ENCODE measurements at regions not wholly inside any gene's neighbourhood (a gene's known extent, or its start where the extent isn't known, plus 50 kb on each side); places are given as distances from the start of the nearest gene placed in this dataset.

DNA sequence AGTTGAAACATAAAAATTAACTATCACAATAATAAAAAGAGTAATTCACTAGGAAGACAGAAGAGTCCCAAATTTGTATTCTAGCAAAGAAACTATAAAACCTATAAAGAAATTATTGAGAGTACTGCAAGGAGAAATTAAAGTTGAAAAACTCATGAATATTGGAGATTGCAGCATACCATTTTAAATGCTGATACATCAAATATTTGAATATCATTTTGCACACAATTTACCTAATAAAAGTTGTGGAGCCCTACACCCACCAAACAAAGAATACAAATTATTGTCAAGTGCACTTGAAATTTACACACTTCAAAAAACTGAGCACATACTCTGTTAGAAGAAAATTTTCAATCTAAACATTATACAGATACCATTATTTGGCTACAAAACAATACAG lies 531.6 kb upstream of the SMIM21 start:
- TF ChIP-seq, protein P1, sequence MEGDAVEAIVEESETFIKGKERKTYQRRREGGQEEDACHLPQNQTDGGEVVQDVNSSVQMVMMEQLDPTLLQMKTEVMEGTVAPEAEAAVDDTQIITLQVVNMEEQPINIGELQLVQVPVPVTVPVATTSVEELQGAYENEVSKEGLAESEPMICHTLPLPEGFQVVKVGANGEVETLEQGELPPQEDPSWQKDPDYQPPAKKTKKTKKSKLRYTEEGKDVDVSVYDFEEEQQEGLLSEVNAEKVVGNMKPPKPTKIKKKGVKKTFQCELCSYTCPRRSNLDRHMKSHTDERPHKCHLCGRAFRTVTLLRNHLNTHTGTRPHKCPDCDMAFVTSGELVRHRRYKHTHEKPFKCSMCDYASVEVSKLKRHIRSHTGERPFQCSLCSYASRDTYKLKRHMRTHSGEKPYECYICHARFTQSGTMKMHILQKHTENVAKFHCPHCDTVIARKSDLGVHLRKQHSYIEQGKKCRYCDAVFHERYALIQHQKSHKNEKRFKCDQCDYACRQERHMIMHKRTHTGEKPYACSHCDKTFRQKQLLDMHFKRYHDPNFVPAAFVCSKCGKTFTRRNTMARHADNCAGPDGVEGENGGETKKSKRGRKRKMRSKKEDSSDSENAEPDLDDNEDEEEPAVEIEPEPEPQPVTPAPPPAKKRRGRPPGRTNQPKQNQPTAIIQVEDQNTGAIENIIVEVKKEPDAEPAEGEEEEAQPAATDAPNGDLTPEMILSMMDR (IDR thresholded peaks at IDR 0.05; ENCODE audit: unreplicated experiment), result no peak
- no TSS peak for BruUV-seq (replicated peaks)
- H3K27me3 Mint-ChIP-seq (ENCODE audit: unreplicated experiment), result no peaks in the 10 kb centered on the region
- H3K27ac Mint-ChIP-seq (ENCODE audit: unreplicated experiment), result no peak overlapping the region
- intact Hi-C loops (cut with micrococcal nuclease; ENCODE audit: unreplicated experiment), result no loop called here
- H3K36me3 Mint-ChIP-seq (ENCODE audit: insufficient read depth, unreplicated experiment), result no peaks in the 10 kb centered on the region
- H3K4me1 Mint-ChIP-seq (ENCODE audit: low read depth, unreplicated experiment), result no peaks in the 10 kb centered on the region
- H3K4me3 Mint-ChIP-seq (ENCODE audit: low read depth, unreplicated experiment), result no peak overlapping the region
- CTCF ChIA-PET, result no interaction called here
- DNase-seq, result no peak
- no peaks in the 10 kb centered on the region for H3K9me3 Mint-ChIP-seq (ENCODE audit: low read depth, unreplicated experiment)

DNA sequence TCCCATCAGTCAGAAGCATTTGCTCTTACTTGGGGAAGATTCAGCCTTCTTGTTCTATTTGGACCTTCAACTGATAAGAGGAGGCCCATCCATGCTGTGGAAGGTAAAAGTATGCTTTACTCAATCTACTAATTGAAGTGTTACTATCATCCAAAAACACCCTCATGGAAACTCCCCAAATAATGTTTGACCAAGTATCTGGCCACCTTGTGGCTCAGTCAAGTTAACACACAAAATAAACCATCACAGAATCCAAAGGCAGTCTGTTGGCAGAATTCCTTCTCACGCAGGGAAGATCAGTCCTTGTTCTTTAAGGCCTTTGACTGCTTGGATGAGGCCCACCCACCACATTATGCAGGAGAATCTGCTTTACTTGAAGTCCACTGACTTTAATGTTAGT lies 531.2 kb upstream of the SMIM21 start:
- H3K9me3 Mint-ChIP-seq (ENCODE audit: low read depth, unreplicated experiment), result no peaks in the 10 kb centered on the region
- DNase-seq, result no peak
- no peak overlapping the region for H3K27ac Mint-ChIP-seq (ENCODE audit: unreplicated experiment)
- no peak overlapping the region for H3K4me3 Mint-ChIP-seq (ENCODE audit: low read depth, unreplicated experiment)
- no peaks in the 10 kb centered on the region for H3K27me3 Mint-ChIP-seq (ENCODE audit: unreplicated experiment)
- TF ChIP-seq, protein P1 (IDR thresholded peaks at IDR 0.05; ENCODE audit: unreplicated experiment), result no peak
- BruUV-seq (replicated peaks), result no TSS peak
- intact Hi-C loops (cut with micrococcal nuclease; ENCODE audit: unreplicated experiment), result no loop called here
- CTCF ChIA-PET, result no interaction called here
- no peaks in the 10 kb centered on the region for H3K4me1 Mint-ChIP-seq (ENCODE audit: low read depth, unreplicated experiment)
- H3K36me3 Mint-ChIP-seq (ENCODE audit: insufficient read depth, unreplicated experiment), result no peaks in the 10 kb centered on the region

DNA sequence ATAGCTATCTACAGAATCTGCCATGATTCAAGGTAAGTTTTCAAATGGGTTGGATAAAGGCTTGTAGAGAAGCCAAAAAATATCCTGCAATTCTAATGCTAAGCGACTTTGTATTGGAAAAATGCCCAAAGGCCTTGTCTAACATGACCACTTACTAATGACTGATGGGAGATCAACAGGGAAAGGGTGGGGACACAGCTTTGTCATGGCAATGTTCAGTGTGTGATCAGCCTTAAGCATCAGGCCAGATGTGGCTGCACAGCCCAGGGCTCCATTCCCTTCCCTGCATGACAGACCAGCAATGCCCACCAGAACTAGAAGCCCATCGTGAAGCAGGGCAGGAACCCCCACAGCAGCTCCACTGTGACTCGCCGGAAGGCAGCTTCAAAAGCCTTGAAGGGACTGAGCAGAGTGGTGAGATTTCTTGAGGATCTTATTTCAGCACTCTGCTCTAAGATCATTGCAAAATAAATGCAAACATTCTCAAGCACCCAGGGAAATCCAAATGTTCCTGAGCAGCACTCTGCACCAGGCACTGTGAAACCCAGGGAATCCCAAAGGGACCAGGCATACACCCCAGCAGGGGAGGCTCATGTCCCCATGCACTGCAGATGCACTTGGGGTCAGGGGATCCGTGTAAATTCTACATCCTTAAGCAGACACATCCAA lies 517.9 kb upstream of the SMIM21 start:
- H3K27ac Mint-ChIP-seq (ENCODE audit: unreplicated experiment), result no peak overlapping the region
- H3K4me1 Mint-ChIP-seq (ENCODE audit: low read depth, unreplicated experiment), result no peaks in the 10 kb centered on the region
- intact Hi-C loops (cut with micrococcal nuclease; ENCODE audit: unreplicated experiment), result no loop called here
- no peak for DNase-seq
- H3K4me3 Mint-ChIP-seq (ENCODE audit: low read depth, unreplicated experiment), result no peak overlapping the region
- no peaks in the 10 kb centered on the region for H3K36me3 Mint-ChIP-seq (ENCODE audit: insufficient read depth, unreplicated experiment)
- no TSS peak for BruUV-seq (replicated peaks)
- TF ChIP-seq, protein P1 (IDR thresholded peaks at IDR 0.05; ENCODE audit: unreplicated experiment), result no peak
- CTCF ChIA-PET, result no interaction called here
- H3K9me3 Mint-ChIP-seq (ENCODE audit: low read depth, unreplicated experiment), result peaks cover 12% of the 10 kb centered on the region
- H3K27me3 Mint-ChIP-seq (ENCODE audit: unreplicated experiment), result no peaks in the 10 kb centered on the region

DNA sequence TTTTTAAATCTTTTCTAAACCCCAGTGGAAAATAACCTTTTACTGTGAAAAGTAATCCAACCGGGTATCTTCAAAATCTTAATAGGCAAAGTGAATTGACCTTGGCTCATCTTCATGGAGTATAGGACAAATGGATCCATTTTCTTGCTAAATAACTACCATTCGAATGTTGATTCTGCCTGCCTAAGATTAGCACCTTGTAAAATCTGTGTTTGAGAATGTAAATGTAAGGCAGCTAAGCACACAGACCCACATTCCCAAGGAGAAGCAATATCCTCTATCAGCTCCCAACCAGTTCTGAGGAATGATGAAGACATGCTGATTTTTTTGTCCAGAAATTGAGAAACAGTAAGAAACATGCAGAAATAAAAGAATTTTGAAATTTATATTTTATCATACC lies 509.8 kb upstream of the SMIM21 start:
- Mint-ChIP-seq H3K4me1 (ENCODE audit: low read depth, unreplicated experiment) (no peaks in the 10 kb centered on the region), H3K4me3 (ENCODE audit: low read depth, unreplicated experiment) (no peak overlapping the region)

More for the DNA sequence above, 509.8 kb upstream of the SMIM21 start:
- BruUV-seq (replicated peaks), result no TSS peak
- no peaks in the 10 kb centered on the region for H3K27me3 Mint-ChIP-seq (ENCODE audit: unreplicated experiment)
- CTCF ChIA-PET, result no interaction called here
- H3K9me3 Mint-ChIP-seq (ENCODE audit: low read depth, unreplicated experiment), result peaks cover 13% of the 10 kb centered on the region
- intact Hi-C loops (cut with micrococcal nuclease; ENCODE audit: unreplicated experiment), result no loop called here
- no peak for DNase-seq
- H3K36me3 Mint-ChIP-seq (ENCODE audit: insufficient read depth, unreplicated experiment), result no peaks in the 10 kb centered on the region
- no peak overlapping the region for H3K27ac Mint-ChIP-seq (ENCODE audit: unreplicated experiment)
- TF ChIP-seq, protein P1 (IDR thresholded peaks at IDR 0.05; ENCODE audit: unreplicated experiment), result no peak

All from Calu3 (cell line).